ENCODE measurements at regions not wholly inside any gene's neighbourhood (a gene's known extent, or its start where the extent isn't known, plus 50 kb on each side); places are given as distances from the start of the nearest gene placed in this dataset.

- TF ChIP-seq CTCF (conservative IDR thresholded peaks at IDR 0.05) (no peak), ZFX (IDR thresholded peaks at IDR 0.05) (no peak)
Measured at GRCh38 chr1:229027158-229027557, 243.8 kb upstream of the RAB4A start.

Measured in C4-2B (cell line).